ENCODE measurements at regions not wholly inside any gene's neighbourhood (a gene's known extent, or its start where the extent isn't known, plus 50 kb on each side); places are given as distances from the start of the nearest gene placed in this dataset.

GRCh38 chr1:106969731-106970130 is 86.7 kb upstream of the PRMT6 start:
- no peak for DNase-seq (ENCODE audit: low read depth, low spot score)
- intact Hi-C loops (cut with micrococcal nuclease) (no loop called here), dilution Hi-C loops (cut with MboI; ENCODE audit: extremely low pct_ligation_motif_present, low sequenced_read_pairs) (no loop called here)
- no peak overlapping the region for H2AFZ ChIP-seq (ENCODE audit: low read depth, low read length)
- H3K9me3 ChIP-seq (replicated peaks; ENCODE audit: control insufficient read depth, insufficient read depth, low read length), result no peaks in the 10 kb centered on the region
- H3K79me2 ChIP-seq (ENCODE audit: control insufficient read depth, insufficient read depth, low read length), result no peaks in the 10 kb centered on the region
- BruUV-seq (replicated peaks), result no TSS peak
- no peaks in the 10 kb centered on the region for H4K20me1 ChIP-seq (replicated peaks; ENCODE audit: control insufficient read depth, extremely low read depth, insufficient read depth, low read length)
- H3K27me3 ChIP-seq (ENCODE audit: control insufficient read depth in 2 of 2, insufficient read depth in 2 of 2, low read length in 2 of 2), result no peaks in the 10 kb centered on the region
- no peaks in the 10 kb centered on the region for H3K36me3 ChIP-seq (ENCODE audit: control insufficient read depth in 2 of 2, extremely low read depth in 1 of 2, insufficient read depth in 2 of 2, low read length in 2 of 2)
- POLR2A ChIA-PET, result no interaction called here
- no peak overlapping the region for H3K27ac ChIP-seq (ENCODE audit: insufficient read depth, low read depth, low read length)
- FAIRE-seq, result no peak
- H3K4me1 ChIP-seq (ENCODE audit: control insufficient read depth, extremely low read depth, insufficient read depth, low read length), result no peaks in the 10 kb centered on the region
- CTCF ChIA-PET, result no interaction called here
- no peak overlapping the region for H3K4me2 ChIP-seq (ENCODE audit: insufficient read depth, low read length)
- TF ChIP-seq POLR2A (IDR thresholded peaks at IDR 0.05; ENCODE audit: low read depth, low read length) (no peak), JUN (IDR thresholded peaks at IDR 0.05; ENCODE audit: borderline replicate concordance, insufficient read depth, insufficient read length, low read depth) (no peak), CTCF (IDR thresholded peaks at IDR 0.05; ENCODE audit: extremely low read depth in 1 of 2, insufficient read depth in 1 of 2, low read depth in 1 of 2, low read length in 2 of 2) (no peak), POLR2AphosphoS5 (IDR thresholded peaks at IDR 0.05; ENCODE audit: insufficient read depth, low read depth, low read length) (no peak), MYC (IDR thresholded peaks at IDR 0.05; ENCODE audit: low read depth, low read length) (no peak), MAX (IDR thresholded peaks at IDR 0.05; ENCODE audit: insufficient read depth, insufficient read length) (no peak)
- no peak overlapping the region for H3K4me3 ChIP-seq (replicated peaks in 1 of 3; ENCODE audit: insufficient read depth in 1 of 3, low read depth in 1 of 3, low read length in 3 of 3)
- H3K9me1 ChIP-seq (replicated peaks; ENCODE audit: control insufficient read depth, extremely low read depth, insufficient read depth, low read length), result no peaks in the 10 kb centered on the region
- no peak overlapping the region for H3K9ac ChIP-seq (replicated peaks; ENCODE audit: extremely low read depth, insufficient read depth, low read length)

- Histone ChIP-seq H3K9me1 (replicated peaks; ENCODE audit: control insufficient read depth, extremely low read depth, insufficient read depth, low read length) (no peaks in the 10 kb centered on the region), H3K36me3 (ENCODE audit: control insufficient read depth in 2 of 2, extremely low read depth in 1 of 2, insufficient read depth in 2 of 2, low read length in 2 of 2) (no peaks in the 10 kb centered on the region), H3K4me2 (ENCODE audit: insufficient read depth, low read length) (no peak overlapping the region), H2AFZ (ENCODE audit: low read depth, low read length) (no peak overlapping the region), H3K27ac (ENCODE audit: insufficient read depth, low read depth, low read length) (no peak overlapping the region), H3K27me3 (ENCODE audit: control insufficient read depth in 2 of 2, insufficient read depth in 2 of 2, low read length in 2 of 2) (no peaks in the 10 kb centered on the region), H3K4me3 (replicated peaks in 1 of 3; ENCODE audit: insufficient read depth in 1 of 3, low read depth in 1 of 3, low read length in 3 of 3) (no peak overlapping the region), H3K9me3 (replicated peaks; ENCODE audit: control insufficient read depth, insufficient read depth, low read length) (no peaks in the 10 kb centered on the region), H3K79me2 (ENCODE audit: control insufficient read depth, insufficient read depth, low read length) (no peaks in the 10 kb centered on the region), H4K20me1 (replicated peaks; ENCODE audit: control insufficient read depth, extremely low read depth, insufficient read depth, low read length) (no peaks in the 10 kb centered on the region), H3K9ac (replicated peaks; ENCODE audit: extremely low read depth, insufficient read depth, low read length) (no peak overlapping the region), H3K4me1 (ENCODE audit: control insufficient read depth, extremely low read depth, insufficient read depth, low read length) (no peaks in the 10 kb centered on the region)
- no peak for DNase-seq (ENCODE audit: low read depth, low spot score)
- CTCF ChIA-PET, result no interaction called here
- dilution Hi-C loops (cut with MboI; ENCODE audit: extremely low pct_ligation_motif_present, low sequenced_read_pairs), result no loop called here
- intact Hi-C loops (cut with micrococcal nuclease), result no loop called here
- no peak for TF ChIP-seq MYC (IDR thresholded peaks at IDR 0.05; ENCODE audit: low read depth, low read length)
- POLR2A ChIA-PET, result no interaction called here
- no peak for FAIRE-seq
- BruUV-seq (replicated peaks), result no TSS peak
Observed at GRCh38 chr1:106972074-106972473, 84.4 kb upstream of the PRMT6 start.

All from endothelial cell of umbilical vein (primary cell).